RWPE2 (cell line): ENCODE measurements at regions not wholly inside any gene's neighbourhood (a gene's known extent, or its start where the extent isn't known, plus 50 kb on each side); places are given as distances from the start of the nearest gene placed in this dataset.

Source experiments
- ATAC-seq: fragments of 200-7000 bp; cut with Tn5 transposase; 3 replicates; pipeline ENCODE4 v1.9.1; 2021; ENCODE audit warnings: low read depth
- DNase-seq: peaks from one replicate; pipeline ENCODE4 v3.0.0-alpha.2; 2020; ENCODE audit warnings: low spot score
- H3K27ac ChIP-seq: fragments of 450-650 bp; 2 replicates; pipeline ENCODE4 v1.5.1; 2017; ENCODE audit warnings: mild to moderate bottlenecking; ENCODE audit not compliant: poor library complexity, severe bottlenecking
- H3K27me3 ChIP-seq: fragments of 250-450 bp; sonication (Bioruptor Pico); 2 replicates; pipeline ENCODE4 v1.5.1; 2021; ENCODE audit warnings: mild to moderate bottlenecking, moderate library complexity; ENCODE audit not compliant: insufficient read depth, poor library complexity, severe bottlenecking
- H3K36me3 ChIP-seq: fragments of 250-450 bp; sonication (Bioruptor Pico); 2 replicates; pipeline ENCODE4 v1.5.1; 2020; ENCODE audit warnings: low read depth, mild to moderate bottlenecking, moderate library complexity
- H3K4me1 ChIP-seq: fragments of 250-450 bp; sonication (Bioruptor Pico); 2 replicates; pipeline ENCODE4 v1.5.1; 2021; ENCODE audit warnings: mild to moderate bottlenecking, moderate library complexity; ENCODE audit not compliant: insufficient read depth, poor library complexity, severe bottlenecking
- H3K4me3 ChIP-seq: fragments of 250-450 bp; sonication (Bioruptor Pico); 2 replicates; pipeline ENCODE4 v1.5.1; 2021; ENCODE audit warnings: mild to moderate bottlenecking, moderate library complexity; ENCODE audit not compliant: severe bottlenecking
- H3K9me3 ChIP-seq: fragments of 250-450 bp; sonication (Bioruptor Pico); 2 replicates; pipeline ENCODE4 v1.5.1; 2021; ENCODE audit warnings: mild to moderate bottlenecking, moderate library complexity; ENCODE audit not compliant: severe bottlenecking
- CTCF ChIP-seq: fragments of 450-650 bp; IDR thresholded peaks from one replicate; pipeline ENCODE4 v1.5.1; 2017; ENCODE audit warnings: mild to moderate bottlenecking, moderate library complexity; ENCODE audit not compliant: poor library complexity, severe bottlenecking

DNA sequence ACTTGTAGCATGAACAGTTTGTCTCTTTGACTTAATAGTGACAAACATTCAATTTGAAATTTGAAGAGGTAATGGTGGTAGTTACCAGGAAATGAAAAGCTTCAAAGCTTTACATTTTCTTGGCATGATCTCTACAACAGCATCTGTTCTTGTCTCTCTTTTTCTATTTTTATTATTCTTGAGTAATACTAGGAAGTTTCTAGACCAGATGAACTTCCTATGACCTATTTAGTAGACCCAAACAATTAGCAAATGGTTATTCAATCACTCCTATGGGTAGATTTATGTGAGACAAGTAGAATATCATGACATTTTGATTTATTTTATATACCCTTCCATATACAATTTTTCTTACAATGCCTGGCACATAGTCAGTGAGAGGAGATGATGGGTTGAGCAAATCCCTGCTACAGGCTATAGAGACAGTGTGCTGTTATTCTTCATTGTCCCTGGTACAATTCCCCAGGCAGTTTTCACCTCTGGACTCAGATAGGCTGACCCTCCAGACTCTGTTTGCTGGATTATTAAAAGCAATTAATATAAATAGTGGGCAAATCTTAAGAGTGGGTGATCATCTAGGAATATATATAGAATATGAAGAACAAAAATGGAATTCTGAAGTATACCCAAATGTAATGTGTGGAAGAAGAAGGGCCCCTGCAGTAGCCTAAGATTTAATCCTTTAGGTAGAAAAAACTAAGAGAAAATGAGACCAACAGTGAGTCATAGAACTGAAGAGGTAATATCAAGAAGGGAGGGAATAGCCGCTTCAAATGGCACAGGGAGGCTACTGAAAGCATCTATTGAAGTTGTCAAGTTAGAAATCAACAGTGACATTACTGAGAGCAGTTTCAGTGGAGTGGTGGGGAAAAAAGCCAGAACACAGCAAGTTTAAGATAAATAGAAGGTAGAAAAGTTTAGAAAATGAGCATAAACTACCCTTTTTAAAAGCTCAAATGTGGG lies 512.0 kb downstream of the FOXG1 start:
- no peak for TF ChIP-seq CTCF
- H3K4me3 ChIP-seq = no peak overlapping the region
- H3K27ac ChIP-seq = no peak overlapping the region
- no peaks in the 10 kb centered on the region for H3K36me3 ChIP-seq
- no peaks in the 10 kb centered on the region for H3K9me3 ChIP-seq
- peaks cover 10% of the 10 kb centered on the region for H3K4me1 ChIP-seq
- ATAC-seq (no peak), DNase-seq (no peak)
- no peaks in the 10 kb centered on the region for H3K27me3 ChIP-seq

GRCh38 chr14:29282169-29282568 lies 515.6 kb downstream of the FOXG1 start:
- H3K9me3 ChIP-seq = no peaks in the 10 kb centered on the region
- H3K4me3 ChIP-seq = no peak overlapping the region
- peak; percentile 49; the same call in 2 of the 3 replicates for ATAC-seq
- no peaks in the 10 kb centered on the region for H3K36me3 ChIP-seq
- H3K27ac ChIP-seq = peak overlapping the region; percentile 57
- H3K27me3 ChIP-seq = no peaks in the 10 kb centered on the region
- no peak for TF ChIP-seq CTCF
- H3K4me1 ChIP-seq = peaks cover 10% of the 10 kb centered on the region
- no peak for DNase-seq

DNA sequence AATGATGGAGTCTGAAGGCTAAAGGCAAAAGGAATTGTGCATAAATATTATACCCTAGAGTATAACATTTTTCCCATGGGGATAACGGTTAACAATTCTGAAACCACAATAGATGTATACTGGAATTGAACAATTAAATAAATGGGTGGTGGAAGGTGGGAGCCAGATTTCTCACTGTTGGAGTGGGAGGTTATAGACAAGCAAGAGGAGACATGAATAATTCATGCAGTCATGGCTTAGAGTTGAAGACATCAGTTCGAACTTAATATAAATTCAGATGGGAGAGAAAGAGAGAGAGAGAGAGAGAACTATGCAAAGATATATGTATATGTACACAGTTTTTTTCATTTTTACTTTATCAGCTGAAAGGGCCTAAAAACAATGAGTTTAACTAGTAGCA lies 523.9 kb downstream of the FOXG1 start:
- no peaks in the 10 kb centered on the region for H3K4me1 ChIP-seq
- H3K36me3 ChIP-seq = no peaks in the 10 kb centered on the region; the same call in 1 of the 2 replicates
- DNase-seq (no peak), ATAC-seq (no peak)
- H3K27ac ChIP-seq = no peak overlapping the region
- no peaks in the 10 kb centered on the region for H3K27me3 ChIP-seq
- TF ChIP-seq CTCF = no peak
- peaks cover 5% of the 10 kb centered on the region for H3K9me3 ChIP-seq
- H3K4me3 ChIP-seq = no peak overlapping the region

DNA sequence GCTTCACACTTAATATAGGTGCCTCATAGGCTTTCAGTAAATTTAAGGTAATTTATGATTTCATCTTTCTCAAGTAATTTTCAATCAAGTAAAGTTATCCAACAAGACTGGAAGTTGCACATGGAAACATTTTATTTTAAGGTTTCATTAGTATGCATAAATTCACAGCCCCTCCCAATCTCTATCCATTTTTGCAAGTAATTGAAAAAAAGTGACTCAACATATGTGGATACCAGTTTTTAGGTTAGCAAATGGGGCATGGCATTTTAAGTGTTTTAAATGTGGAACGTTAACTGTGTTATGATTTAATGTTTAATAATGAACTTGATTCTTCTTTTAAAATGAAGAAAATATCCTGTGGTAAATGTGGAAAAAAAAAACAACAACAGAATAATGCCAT lies 532.8 kb downstream of the FOXG1 start:
- Histone ChIP-seq H3K4me1 (no peaks in the 10 kb centered on the region), H3K27me3 (no peaks in the 10 kb centered on the region), H3K9me3 (peaks cover 4% of the 10 kb centered on the region), H3K4me3 (no peak overlapping the region), H3K27ac (no peak overlapping the region), H3K36me3 (no peaks in the 10 kb centered on the region)
- no peak for TF ChIP-seq CTCF
- DNase-seq (no peak), ATAC-seq (no peak)

DNA sequence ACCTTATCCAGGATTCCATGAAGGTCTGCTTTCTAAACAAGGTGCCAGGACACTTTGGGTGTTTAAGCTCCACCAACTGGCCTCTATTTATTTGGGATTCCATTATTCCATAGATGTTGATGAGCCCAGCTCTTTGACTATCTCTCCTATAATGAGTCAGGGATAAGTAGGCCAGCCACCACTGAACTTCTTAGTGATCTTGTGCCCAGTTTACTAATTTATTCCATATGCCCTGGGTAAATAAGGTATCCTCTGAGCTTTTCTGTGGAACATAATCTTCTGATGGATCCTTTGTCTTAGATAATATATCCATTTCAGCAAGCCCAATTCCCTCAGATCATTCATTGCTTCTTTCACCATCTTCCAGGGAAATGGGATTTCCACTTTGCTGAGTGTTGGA lies 535.0 kb downstream of the FOXG1 start:
- Histone ChIP-seq H3K4me1 (no peaks in the 10 kb centered on the region), H3K9me3 (no peaks in the 10 kb centered on the region), H3K4me3 (no peak overlapping the region), H3K36me3 (no peaks in the 10 kb centered on the region), H3K27ac (no peak overlapping the region), H3K27me3 (no peaks in the 10 kb centered on the region)
- ATAC-seq (no peak), DNase-seq (no peak)
- TF ChIP-seq CTCF = no peak
